ENCODE measurements at regions not wholly inside any gene's neighbourhood (a gene's known extent, or its start where the extent isn't known, plus 50 kb on each side); places are given as distances from the start of the nearest gene placed in this dataset.

DNA sequence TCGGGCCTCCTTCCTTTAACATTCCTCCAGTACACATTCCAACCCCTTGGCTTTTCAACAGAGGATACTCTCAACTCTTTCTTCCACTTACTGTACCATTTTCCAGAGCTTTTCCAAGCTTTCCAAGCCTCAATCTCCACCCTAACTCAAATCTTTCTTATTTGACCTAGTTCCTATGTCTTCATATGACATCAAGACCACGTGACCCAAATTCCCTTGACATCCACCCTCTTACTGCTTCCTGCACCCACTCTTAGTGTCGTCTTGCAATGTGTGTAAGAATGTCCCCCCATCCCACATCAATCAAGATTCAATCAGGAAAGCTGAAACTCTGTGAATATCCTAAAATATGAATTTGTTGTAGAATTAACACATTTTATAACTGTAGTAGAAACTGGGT, 155.0 kb downstream of the OMA1 start:
- no peak for ATAC-seq
- TF ChIP-seq ISL1 (CRISPR knock-in tag; IDR thresholded peaks at IDR 0.05) (no peak), TCF4 (CRISPR knock-in tag; IDR thresholded peaks at IDR 0.05; ENCODE audit: borderline replicate concordance) (no peak)

DNA sequence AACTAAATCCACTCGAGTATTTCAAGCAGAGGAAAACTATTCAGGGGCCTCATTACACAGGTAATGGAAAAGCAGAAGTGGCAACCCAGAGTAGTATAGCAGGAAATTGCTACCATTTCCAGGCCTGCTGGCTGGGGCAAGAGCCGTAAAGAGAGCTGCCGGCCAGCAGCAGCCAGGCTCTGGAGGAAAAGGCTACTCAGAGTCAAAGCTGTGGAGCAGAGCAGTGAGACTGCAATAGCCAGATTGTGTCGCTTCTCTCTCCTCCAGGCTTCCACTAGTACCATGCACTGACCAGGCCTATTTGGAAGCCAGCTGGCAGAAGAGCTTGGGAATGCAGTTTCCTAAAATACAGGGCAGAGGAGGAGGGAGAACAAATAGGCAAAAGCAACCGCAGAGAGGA, 155.5 kb downstream of the OMA1 start:
- ATAC-seq = no peak
- TF ChIP-seq SNAI2 (CRISPR knock-in tag; IDR thresholded peaks at IDR 0.05) = no peak
- TF ChIP-seq, protein P1, sequence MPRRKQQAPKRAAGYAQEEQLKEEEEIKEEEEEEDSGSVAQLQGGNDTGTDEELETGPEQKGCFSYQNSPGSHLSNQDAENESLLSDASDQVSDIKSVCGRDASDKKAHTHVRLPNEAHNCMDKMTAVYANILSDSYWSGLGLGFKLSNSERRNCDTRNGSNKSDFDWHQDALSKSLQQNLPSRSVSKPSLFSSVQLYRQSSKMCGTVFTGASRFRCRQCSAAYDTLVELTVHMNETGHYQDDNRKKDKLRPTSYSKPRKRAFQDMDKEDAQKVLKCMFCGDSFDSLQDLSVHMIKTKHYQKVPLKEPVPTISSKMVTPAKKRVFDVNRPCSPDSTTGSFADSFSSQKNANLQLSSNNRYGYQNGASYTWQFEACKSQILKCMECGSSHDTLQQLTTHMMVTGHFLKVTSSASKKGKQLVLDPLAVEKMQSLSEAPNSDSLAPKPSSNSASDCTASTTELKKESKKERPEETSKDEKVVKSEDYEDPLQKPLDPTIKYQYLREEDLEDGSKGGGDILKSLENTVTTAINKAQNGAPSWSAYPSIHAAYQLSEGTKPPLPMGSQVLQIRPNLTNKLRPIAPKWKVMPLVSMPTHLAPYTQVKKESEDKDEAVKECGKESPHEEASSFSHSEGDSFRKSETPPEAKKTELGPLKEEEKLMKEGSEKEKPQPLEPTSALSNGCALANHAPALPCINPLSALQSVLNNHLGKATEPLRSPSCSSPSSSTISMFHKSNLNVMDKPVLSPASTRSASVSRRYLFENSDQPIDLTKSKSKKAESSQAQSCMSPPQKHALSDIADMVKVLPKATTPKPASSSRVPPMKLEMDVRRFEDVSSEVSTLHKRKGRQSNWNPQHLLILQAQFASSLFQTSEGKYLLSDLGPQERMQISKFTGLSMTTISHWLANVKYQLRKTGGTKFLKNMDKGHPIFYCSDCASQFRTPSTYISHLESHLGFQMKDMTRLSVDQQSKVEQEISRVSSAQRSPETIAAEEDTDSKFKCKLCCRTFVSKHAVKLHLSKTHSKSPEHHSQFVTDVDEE (CRISPR knock-in tag; IDR thresholded peaks at IDR 0.05) = no peak
- no peak for TF ChIP-seq OSR1 (CRISPR knock-in tag; IDR thresholded peaks at IDR 0.05)
- TF ChIP-seq TCF4 (CRISPR knock-in tag; IDR thresholded peaks at IDR 0.05; ENCODE audit: borderline replicate concordance) = no peak
- no peak for TF ChIP-seq ZNF8 (CRISPR knock-in tag; IDR thresholded peaks at IDR 0.05)
- TF ChIP-seq ESRRG (CRISPR knock-in tag; IDR thresholded peaks at IDR 0.05) = no peak
- no peak for TF ChIP-seq ZC3H10 (CRISPR knock-in tag; IDR thresholded peaks at IDR 0.05)
- TF ChIP-seq, protein P2, sequence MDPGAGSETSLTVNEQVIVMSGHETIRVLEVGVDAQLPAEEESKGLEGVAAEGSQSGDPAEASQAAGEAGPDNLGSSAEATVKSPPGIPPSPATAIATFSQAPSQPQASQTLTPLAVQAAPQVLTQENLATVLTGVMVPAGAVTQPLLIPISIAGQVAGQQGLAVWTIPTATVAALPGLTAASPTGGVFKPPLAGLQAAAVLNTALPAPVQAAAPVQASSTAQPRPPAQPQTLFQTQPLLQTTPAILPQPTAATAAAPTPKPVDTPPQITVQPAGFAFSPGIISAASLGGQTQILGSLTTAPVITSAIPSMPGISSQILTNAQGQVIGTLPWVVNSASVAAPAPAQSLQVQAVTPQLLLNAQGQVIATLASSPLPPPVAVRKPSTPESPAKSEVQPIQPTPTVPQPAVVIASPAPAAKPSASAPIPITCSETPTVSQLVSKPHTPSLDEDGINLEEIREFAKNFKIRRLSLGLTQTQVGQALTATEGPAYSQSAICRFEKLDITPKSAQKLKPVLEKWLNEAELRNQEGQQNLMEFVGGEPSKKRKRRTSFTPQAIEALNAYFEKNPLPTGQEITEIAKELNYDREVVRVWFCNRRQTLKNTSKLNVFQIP (CRISPR knock-in tag; IDR thresholded peaks at IDR 0.05; ENCODE audit: borderline replicate concordance, low read depth) = no peak
- TF ChIP-seq ZNF565 (CRISPR knock-in tag; conservative IDR thresholded peaks at IDR 0.05; ENCODE audit: low read depth) = no peak
- TF ChIP-seq CSDC2 (CRISPR knock-in tag; IDR thresholded peaks at IDR 0.05) = no peak

DNA sequence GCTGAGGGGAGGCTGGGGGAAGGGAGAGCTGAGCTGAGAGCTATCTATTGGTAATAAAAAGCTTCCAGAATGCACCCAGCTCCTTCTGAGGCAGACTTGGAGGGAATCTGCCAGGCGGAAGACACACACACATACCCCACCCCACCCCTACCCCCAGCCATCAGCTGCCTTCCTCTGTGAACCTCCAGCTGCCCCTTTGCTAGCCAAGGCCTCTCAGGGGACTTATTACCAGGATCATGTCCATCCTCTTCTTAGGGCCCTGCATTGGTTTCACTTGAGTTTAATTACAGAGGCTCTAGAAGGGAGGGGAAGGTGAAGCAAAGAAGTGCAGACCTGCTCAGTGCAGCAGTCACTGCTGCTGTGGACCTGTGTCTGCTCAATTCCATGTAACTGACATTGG, 156.4 kb downstream of the OMA1 start:
- TF ChIP-seq, protein P3, sequence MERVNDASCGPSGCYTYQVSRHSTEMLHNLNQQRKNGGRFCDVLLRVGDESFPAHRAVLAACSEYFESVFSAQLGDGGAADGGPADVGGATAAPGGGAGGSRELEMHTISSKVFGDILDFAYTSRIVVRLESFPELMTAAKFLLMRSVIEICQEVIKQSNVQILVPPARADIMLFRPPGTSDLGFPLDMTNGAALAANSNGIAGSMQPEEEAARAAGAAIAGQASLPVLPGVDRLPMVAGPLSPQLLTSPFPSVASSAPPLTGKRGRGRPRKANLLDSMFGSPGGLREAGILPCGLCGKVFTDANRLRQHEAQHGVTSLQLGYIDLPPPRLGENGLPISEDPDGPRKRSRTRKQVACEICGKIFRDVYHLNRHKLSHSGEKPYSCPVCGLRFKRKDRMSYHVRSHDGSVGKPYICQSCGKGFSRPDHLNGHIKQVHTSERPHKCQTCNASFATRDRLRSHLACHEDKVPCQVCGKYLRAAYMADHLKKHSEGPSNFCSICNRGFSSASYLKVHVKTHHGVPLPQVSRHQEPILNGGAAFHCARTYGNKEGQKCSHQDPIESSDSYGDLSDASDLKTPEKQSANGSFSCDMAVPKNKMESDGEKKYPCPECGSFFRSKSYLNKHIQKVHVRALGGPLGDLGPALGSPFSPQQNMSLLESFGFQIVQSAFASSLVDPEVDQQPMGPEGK (CRISPR knock-in tag; IDR thresholded peaks at IDR 0.05; ENCODE audit: borderline replicate concordance) = no peak
- TF ChIP-seq, protein P4, sequence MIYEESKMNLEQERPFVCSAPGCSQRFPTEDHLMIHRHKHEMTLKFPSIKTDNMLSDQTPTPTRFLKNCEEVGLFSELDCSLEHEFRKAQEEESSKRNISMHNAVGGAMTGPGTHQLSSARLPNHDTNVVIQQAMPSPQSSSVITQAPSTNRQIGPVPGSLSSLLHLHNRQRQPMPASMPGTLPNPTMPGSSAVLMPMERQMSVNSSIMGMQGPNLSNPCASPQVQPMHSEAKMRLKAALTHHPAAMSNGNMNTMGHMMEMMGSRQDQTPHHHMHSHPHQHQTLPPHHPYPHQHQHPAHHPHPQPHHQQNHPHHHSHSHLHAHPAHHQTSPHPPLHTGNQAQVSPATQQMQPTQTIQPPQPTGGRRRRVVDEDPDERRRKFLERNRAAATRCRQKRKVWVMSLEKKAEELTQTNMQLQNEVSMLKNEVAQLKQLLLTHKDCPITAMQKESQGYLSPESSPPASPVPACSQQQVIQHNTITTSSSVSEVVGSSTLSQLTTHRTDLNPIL (CRISPR knock-in tag; IDR thresholded peaks at IDR 0.05; ENCODE audit: low read depth) = no peak
- TF ChIP-seq GLIS3 (CRISPR knock-in tag; IDR thresholded peaks at IDR 0.05) (no peak), ESRRG (CRISPR knock-in tag; IDR thresholded peaks at IDR 0.05) (no peak), PPARA (CRISPR knock-in tag; IDR thresholded peaks at IDR 0.05; ENCODE audit: borderline replicate concordance) (no peak), ZFP30 (CRISPR knock-in tag; IDR thresholded peaks at IDR 0.05) (no peak), BACH2 (CRISPR knock-in tag; IDR thresholded peaks at IDR 0.05; ENCODE audit: borderline replicate concordance) (no peak)
- TF ChIP-seq, protein P5, sequence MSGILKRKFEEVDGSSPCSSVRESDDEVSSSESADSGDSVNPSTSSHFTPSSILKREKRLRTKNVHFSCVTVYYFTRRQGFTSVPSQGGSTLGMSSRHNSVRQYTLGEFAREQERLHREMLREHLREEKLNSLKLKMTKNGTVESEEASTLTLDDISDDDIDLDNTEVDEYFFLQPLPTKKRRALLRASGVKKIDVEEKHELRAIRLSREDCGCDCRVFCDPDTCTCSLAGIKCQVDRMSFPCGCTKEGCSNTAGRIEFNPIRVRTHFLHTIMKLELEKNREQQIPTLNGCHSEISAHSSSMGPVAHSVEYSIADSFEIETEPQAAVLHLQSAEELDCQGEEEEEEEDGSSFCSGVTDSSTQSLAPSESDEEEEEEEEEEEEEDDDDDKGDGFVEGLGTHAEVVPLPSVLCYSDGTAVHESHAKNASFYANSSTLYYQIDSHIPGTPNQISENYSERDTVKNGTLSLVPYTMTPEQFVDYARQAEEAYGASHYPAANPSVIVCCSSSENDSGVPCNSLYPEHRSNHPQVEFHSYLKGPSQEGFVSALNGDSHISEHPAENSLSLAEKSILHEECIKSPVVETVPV (CRISPR knock-in tag; IDR thresholded peaks at IDR 0.05) = no peak
- no peak for ATAC-seq

DNA sequence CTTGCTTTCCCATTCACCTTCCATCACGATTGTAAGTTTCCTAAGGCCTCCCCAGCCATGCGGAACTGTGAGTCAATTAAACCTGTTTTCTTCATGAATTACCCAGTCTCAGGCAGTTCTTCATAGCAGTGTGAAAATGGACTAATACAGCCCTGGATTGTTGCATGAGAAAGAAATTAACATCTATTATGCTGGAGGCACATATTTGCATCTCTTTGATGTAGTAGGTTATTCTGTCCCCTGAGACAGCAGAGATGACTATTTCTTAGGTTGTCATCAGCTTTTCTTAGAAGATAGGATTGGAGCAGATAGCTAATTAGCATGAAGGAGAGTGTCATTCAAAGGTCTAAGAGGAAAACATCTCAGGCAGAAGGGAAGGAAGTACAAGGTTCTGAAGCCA, 166.2 kb downstream of the OMA1 start:
- no peak for ATAC-seq
- TF ChIP-seq OSR1 (CRISPR knock-in tag; IDR thresholded peaks at IDR 0.05) (no peak), RARB (CRISPR knock-in tag; IDR thresholded peaks at IDR 0.05) (no peak), CSDC2 (CRISPR knock-in tag; IDR thresholded peaks at IDR 0.05) (no peak), ZNF70 (CRISPR knock-in tag; IDR thresholded peaks at IDR 0.05) (no peak), ZFP3 (CRISPR knock-in tag; IDR thresholded peaks at IDR 0.05) (no peak), GLIS3 (CRISPR knock-in tag; IDR thresholded peaks at IDR 0.05) (no peak), ZNF8 (CRISPR knock-in tag; IDR thresholded peaks at IDR 0.05) (no peak), TCF4 (CRISPR knock-in tag; IDR thresholded peaks at IDR 0.05; ENCODE audit: borderline replicate concordance) (no peak)
- TF ChIP-seq, protein P2 (CRISPR knock-in tag; IDR thresholded peaks at IDR 0.05; ENCODE audit: borderline replicate concordance, low read depth) = no peak
- TF ChIP-seq, protein P4 (CRISPR knock-in tag; IDR thresholded peaks at IDR 0.05; ENCODE audit: low read depth) = no peak
- TF ChIP-seq, protein P3 (CRISPR knock-in tag; IDR thresholded peaks at IDR 0.05; ENCODE audit: borderline replicate concordance) = no peak
